ENCODE measurements at regions not wholly inside any gene's neighbourhood (a gene's known extent, or its start where the extent isn't known, plus 50 kb on each side); places are given as distances from the start of the nearest gene placed in this dataset.

DNA sequence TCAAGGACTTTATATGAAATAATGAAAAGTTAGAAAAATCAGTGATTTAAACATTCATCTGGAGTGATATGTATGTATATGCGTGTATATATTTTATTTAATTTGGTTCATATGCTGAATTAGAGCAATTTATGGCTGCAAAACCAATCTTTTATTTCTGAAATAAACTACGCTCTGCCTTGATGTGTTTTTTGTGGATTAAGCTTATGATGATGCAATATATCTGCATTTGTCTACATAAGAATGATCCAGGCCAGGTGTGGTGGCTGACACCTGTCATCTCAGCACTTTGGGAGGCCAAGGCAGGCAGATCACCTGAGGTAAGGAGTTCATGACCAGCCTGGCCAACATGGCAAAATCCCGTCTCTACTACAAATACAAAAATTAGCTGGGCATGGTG, 1842.3 kb upstream of the CDH6 start:
- DNase-seq = no peak

DNA sequence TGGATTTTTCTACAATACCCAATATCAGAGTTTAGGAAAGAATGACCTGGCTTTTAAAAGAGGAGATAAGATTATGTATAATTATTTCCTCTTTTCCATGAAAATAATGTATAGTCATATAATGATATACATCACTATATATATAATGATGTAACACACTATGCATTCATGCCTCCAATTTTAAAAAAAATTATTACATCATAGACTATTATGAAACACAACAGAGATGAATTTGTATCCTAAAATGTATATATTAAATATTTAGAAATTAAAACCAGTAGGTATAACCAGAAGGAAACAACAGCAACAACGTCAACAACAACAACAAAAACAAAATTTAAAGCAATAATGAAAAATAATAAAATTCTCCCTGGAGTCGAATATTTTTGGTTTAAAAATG, 1856.5 kb upstream of the CDH6 start:
- DNase-seq = no peak

DNA sequence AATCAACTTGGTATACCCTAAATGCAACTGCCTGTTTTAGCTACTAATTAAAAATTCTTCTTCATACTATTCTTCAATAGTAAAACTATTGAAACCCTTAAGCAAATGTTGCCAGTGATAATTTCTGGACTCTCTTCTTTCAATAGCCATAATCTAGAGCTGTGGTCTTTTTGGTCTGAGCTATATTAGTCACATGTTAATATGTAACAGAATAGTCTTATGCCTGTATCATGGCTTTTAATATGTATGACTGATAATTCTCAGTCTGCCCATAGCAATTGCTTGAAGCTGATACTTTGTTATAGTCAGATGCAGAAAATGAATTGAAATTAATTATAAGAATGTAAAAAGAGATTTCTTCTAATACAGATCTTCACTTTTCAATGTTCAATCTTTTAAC, 1871.9 kb upstream of the CDH6 start:
- DNase-seq = no peak

DNA sequence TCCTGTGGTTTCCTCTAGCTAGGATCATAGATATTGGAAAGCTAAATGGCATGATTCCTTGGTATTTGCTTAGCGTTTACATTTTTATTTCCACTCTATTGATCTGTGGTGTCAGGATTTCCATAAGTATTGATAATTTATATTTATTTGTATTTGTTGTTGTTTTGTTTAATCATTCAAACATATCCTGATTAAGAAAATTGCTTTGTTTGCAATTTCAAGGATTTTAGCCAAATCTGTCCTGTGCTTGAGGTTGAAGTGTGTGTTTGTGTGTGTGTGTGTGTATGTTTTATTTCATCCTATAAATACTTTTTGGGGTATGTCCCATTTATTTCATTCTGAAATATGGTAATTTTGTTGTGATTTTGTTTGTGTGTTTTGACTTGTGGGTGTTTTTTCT, 1884.1 kb upstream of the CDH6 start:
- DNase-seq = no peak

DNA sequence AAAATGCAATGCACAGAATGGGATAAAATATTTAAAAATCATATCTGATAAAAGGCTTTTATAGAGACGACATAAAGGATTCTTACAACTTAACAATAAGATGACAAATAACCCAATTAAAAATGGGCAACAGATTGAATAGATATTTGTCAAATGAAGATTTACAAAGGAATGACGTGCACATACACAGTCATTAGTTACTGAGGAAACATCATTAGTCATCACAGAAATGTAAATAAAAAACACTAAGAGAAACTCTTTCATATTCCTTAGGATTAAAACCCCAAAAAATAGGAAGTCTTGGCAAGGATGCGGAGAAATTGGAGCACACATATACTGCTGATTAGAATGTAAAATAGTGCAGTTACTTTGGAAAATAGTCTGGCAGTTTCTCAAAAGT, 1886.0 kb upstream of the CDH6 start:
- DNase-seq = no peak

DNA sequence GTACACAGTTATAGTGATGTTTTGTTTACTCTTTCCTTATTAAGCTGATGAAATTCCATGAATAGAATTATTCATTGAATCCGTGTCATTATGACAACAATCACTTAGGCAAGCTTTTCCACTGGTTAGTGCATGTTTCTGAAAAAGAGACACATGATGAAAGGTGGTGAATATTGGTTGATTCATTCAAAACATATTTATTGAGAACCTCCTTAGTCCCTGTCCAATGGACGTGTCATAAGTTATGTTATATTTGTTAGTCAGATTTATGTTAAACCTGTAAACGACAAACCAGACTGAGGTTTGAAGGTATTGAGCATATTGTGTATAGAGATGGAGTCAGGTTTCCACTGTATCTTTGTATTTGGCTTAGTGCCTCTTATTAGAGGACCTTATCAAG, 1888.9 kb upstream of the CDH6 start:
- no peak for DNase-seq

DNA sequence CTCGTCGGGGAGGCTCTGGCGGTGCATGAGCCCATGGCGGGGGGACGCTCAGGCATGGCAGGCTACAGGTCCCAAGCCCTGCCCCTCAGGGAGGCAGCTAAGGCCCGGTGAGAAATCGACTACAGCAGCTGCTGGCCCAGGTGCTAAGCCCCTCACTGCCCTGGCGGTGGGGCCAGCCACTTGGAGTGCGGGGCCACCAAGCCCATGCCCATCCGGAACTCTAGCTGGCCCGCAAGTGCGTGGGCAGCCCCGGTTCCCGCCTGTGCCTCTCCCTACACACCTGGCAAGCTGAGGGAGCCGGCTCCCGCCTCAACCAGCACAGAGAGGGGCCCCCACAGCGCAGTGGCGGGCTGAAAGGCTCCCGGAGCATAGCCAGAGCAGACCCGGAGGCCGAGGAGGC, 1896.9 kb upstream of the CDH6 start:
- DNase-seq = no peak

DNA sequence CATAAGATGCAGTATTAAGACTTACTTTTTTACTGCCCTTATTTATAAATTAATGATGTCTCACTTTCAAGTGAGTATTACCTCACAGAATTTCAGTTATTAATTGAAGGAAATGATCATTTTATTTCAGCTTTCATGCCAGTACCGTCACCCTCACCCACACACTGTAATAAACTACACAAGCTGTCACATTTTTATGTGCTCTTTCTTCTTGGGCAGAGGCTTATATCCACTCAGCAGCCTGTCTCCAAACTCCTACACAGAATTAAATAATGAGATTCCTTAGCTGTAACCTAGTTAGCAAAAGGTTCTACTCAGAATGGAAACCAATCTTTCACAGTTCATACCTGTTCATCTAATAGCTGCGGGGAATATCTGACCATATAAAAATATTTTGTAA, 1915.8 kb upstream of the CDH6 start:
- no peak for DNase-seq

DNA sequence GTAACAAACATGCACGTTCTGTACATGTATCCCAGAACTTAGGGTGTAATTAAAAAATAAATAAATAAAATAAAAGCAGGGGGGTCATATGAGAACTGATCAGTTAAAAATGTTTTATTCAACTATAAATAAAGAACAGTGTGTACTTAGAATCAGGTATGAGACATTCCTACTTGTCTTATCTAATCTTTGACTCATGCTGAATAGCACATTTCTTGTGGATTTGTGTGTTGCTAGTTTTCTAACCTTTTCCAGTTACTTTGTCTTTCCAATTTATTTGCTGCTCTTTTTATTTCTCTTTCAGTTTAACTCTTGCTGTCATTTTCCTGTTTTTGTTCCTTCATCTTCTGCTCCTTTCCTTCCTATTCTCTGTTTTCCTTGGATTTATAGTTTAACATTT, 1917.1 kb upstream of the CDH6 start:
- DNase-seq = no peak

DNA sequence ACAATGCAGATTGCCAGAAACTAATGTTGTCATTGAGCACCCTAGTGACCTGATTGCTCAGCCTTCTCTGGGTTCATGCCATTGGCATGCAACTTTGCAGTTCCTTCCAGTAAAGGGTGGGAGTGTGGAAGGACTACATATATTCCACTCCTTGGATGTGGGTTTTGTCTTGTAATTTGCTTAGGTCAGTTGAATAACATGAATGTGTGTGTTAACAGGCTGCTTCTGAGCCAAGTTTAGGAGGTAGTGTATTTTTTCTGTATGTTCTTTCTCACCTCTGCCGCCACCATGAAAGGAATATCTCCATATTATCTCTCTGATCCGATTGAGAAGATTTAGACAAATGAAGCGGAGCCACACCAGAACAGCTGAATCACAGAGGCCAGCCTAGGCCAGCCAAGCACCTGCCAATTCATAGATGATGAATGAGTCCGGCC, 1929.6 kb upstream of the CDH6 start:
- DNase-seq = no peak

DNA sequence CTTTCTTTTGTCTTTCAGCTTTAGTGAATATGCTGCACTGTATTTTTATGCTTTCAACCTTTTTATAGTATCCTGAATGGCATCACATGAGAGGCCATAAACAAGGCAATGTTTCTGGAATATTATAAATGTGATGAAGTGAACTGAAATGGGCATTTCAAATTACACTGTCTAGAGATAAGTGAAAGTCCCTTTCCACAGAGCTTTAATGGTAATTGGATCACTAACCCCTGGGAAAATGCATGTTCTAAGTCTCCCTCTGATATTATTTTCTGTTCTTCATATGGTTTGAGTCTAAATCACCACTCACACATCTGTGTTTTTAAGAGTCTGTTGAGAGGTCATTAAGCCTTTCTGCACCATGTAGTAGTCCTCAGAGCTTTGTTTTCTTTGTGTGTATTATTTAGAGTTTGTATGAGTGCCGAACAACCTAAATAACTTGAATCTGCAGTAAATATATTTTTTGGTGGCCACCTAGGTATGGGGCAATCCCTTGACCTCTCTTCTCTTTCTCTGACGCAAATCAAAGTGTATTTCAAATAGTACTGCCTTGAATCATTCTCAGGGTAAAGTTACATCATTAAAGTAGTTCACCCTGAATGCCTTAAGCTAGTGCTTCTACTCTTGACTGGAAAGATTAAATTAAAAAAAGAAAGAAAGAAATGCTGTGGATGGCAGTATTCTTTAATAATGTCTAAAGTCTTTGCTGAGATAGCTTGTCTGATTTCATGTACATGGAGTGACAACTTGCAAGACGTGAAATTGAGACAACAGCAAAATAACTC, 1931.0 kb upstream of the CDH6 start:
- DNase-seq = no peak

DNA sequence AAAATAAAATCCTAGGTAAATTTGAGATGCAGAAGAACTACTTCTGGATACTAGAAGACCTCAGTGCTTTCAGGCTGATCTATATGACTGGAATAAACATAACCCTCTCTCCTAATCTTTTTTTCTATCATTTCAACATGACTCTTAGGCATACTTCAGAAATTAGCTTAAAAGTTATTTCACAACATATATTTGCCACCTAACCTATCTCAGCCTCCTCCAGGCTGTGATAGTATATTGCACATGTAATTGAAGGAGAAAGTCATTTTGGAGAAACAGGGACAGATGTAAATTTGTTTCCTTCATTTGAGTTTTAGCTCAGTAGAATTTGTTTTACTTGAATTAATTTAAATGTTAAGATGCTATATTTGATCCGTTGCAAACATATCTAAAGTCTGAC, 1932.3 kb upstream of the CDH6 start:
- no peak for DNase-seq

DNA sequence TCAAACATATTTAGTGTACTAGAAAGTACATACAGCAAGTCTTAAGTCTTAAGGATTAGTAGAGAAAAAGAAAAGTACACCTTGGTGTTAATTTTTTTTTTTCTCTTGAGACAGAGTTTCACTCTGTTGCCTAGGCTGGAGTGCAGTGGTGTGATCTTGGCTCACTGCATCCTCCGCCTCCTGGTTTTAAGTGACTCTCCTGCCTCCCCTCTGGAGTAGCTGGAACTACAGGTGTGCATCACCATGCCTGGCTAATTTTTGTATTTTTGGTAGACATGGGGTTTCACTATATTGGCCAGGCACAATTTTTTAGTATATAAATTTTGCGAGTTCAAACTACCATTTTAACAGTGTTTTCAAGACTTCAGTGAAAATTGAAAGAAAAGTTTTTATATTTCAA, 1941.1 kb upstream of the CDH6 start:
- no peak for DNase-seq

DNA sequence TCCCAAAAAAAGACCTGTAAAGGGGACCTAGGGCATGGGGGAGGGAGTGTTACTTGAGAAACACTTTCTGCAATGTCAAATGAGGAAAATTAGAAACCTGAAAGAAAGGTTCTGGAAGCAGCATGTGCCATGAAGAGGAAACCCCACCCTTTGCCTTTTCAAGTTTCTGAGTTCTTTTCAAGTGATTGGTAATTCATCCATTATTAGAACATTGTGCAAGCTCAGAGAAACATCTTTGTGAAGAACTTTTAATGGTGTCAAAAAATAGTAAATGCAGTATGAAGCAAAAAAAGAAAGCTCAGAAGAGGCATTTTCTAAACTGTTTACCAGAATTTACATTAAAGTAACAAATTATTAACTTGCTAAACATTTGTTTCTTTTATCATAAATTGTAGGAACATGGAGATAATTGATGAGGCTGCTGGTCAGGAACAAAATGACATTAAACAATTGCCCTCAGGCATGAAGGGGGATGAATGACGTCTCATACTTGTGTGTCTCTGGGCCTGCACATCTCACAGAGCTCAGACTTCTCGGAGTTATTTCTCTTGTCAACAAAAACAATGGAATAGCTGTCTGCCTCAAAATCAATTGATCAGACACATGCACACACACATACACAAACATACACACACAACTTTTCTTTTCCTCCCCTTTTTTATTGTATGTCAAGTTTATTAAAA, 1946.0 kb upstream of the CDH6 start:
- no peak for DNase-seq

DNA sequence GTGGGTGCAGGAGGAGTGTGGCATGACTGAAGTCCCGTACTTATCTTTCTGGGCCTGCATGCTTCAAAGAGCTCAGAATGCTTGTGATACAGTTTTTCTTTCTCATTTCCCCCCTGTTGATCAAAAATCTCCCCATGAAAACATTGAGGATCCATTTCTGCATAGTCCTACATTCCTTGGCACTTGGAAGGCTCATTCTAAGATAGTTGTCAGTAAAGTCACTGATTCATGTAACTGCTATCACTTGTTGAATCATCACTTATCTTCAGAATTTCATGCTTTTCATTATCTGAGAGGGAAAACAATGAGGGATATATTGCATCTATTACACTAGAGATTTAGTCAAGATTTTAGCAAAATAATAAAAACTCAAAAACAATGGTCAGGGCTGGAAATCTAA, 1953.1 kb upstream of the CDH6 start:
- no peak for DNase-seq

DNA sequence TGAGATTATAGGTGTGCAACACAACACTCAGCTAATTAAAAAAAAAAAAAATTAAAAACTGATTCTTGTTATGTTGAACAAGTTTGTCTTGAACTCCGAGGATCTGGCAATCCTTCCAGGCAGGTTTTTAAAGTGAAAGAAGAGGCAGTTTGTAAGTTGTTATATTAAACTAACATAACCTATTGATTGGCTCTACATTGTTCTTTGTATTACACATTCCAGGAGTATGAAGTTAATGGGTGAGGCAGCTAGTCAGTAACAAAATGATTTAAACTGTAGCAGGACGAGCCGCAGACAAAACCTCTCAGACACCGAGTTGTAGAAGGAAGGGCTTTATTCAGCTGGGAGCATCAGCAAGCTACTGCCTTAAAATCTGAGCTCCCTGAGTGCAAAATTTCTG, 1953.9 kb upstream of the CDH6 start:
- DNase-seq = no peak

DNA sequence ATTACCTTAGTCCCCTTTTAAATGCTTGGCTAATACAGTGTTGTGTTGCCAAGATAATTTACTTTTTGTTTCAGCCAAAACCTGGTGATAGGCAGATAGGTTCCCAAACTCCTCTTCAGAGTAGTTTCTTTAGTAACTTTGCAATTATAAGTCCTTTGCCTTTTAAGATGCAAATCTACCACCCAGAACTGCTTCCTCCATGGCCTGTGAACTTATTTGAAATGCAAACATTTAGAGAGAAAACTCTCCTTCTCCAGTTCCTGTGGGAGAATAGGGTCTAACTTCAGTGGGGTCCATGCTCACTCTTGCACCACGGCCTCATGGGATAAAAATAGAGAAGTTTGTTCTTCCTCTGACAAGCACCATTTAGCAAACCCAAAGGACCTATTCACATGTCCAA, 1955.4 kb upstream of the CDH6 start:
- DNase-seq = no peak

DNA sequence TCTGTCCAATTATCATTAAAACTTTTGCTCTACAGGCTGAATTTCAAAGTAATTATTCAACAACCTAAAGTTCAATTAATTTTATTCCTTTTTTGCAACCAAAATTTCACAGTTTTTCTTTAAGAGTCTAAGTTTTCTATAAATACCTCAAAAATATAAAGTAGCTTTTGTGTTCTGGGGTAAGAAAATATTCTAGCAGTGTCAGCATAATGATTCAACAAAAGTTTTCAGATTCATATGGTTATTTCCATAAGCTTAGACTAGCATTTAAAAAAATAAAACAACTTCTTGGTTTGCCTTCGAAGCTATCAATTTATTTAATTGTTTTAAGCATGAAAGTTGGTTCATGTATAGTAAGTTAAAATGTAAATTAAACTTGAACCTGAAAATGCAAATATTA, 1962.3 kb upstream of the CDH6 start:
- DNase-seq = no peak

DNA sequence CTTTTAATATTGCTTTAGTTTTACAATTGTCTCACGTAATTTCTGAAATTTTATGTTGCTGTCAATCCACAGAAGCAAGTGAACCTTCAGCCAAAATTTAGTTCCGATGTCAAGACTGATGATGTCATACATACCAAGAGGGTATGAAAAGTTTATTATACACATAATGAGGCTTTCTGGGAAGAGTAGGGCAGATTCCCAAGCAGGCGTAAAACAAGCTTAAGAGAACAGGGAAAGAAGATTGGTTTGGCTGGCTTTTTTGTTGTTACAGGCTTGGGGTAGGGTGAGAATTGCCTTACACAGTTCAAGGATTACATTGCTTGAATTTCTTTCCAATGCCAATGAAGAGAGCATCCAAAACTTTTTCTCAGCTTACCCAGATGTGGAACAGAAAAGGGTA, 1962.9 kb upstream of the CDH6 start:
- DNase-seq = no peak

DNA sequence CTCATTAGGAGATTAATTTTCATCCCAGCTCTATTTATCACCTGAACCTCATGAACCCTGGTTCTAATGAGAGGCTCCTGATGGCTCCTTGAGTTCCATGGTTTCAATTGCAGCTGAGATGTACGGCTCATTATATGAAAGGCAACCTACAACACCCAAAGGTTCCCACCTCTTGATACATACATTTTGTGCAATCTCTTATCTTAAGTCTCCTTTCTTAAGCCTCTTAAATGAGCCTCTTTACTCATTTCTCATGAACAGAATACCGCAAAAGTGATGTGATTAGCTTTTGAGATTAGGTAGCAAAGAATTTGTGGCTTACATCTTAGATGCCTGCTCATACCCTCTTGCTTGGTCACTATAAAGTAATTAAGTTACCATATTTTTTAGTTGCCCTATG, 1964.0 kb upstream of the CDH6 start:
- no peak for DNase-seq

DNA sequence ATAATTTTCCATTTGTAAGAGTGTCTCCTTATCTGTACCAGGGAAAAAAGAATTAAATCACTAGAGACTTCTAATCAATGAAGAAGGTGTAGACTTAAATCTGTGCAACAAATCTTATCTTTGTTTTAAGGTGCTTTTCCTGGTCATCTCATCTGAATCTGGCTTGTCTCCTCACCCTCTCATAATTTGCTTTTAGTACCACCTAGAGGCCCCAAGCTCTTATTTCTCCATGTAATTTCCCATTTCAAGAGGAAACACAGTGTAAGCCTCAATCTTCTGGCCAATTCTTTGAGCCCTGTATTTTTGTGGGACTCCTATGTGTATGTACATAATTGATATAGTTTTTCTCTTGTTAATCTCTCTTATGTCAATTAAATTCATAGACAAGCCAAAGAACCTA, 1975.3 kb upstream of the CDH6 start:
- DNase-seq = no peak

DNA sequence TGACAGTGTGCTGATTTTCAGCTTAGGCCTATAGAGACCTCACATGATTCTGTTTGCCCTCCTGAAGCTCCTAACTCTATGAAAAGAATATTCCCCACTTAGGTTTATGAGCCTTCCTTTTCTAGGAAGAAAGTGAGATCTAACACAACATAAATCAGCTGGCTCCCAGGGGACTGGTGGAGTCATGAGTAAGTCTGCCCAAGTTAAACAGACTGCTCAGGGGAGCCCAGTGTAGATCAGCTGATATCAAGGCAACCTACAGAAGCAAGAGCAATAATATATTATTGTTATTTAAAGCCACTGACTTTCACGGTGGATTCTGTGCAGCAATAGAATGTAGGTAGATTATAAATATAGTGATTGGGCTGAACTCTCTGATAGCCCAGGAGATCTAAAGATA, 1978.6 kb upstream of the CDH6 start:
- no peak for DNase-seq

DNA sequence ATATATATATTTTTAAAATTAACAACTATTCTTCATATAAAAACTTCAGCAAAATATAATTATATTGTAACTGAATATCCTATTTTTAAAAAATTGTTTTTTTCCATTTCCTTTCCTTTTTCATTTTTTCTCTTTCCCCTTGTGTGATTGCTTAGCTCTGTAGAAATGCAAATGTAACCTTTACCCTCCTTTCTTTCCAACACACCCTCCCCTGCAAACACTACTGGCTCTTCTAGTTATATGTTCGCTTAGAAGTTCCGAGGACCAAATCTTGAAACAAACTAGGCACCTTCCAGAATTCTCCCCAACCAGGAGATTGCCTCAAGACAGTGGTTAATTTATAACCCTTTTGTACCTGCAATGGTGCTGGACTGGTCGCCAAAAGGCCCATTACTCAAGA, 1980.0 kb upstream of the CDH6 start:
- no peak for DNase-seq

DNA sequence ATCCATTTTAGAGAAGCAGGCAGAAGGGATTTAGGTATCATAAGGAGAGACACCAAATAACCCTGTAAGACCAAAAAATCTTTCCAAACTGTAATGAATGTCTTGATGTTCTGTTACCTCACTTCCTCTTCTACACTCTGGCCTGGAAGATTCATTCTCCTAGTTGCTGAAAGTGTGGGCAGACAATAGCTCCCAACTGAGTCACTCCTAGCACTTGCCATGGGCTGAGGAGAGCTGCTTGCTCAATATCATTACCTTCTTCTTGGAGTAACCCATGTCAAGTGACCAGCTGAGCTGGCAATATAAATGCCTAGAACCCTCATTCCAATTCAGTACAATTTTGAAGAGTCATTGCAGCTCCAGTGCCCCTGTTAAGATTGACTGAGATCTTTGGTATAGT, 1985.5 kb upstream of the CDH6 start:
- no peak for DNase-seq

DNA sequence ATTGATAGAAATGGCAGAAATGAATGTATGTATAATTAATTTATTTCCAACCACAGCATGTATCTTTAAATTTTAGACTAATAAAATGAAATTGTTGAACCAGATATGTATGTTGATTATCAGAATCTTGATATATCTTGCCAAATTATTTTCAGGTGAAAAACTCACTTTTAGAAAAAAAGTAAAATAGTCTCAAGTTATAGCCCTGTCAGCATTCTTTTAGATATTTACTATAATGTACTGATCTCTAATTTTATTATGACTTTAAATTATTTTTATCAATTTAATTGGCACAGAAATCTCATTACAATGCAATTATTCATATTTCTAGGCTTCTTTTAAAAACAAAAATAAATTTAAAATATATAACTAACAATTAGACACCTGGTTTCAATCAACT, 1990.4 kb upstream of the CDH6 start:
- no peak for DNase-seq
